HCT116 (cell line): ENCODE measurements at regions not wholly inside any gene's neighbourhood (a gene's known extent, or its start where the extent isn't known, plus 50 kb on each side); places are given as distances from the start of the nearest gene placed in this dataset. TPM values are rescaled to one million over a fixed set of nuclear protein-coding genes. Genes with fewer than 3 reads are reported as not detected.

Source experiments
- ATAC-seq: fragments of 200-7000 bp; cut with Tn5 transposase; 2 replicates; pipeline ENCODE4 v1.9.1; 2020; ENCODE audit warnings: mild to moderate bottlenecking, moderate library complexity
- BruUV-seq: library from RNA; stranded (reverse); fragments of 400-500 nt; replicated peaks from 2 replicates; lab custom pipeline; 2021; lab: Mats Ljungman, UMichigan
- CTCF ChIA-PET: fragments of 300-600 bp; sonication (Branson Sonifier 250); formaldehyde crosslinking; loops from one replicate; lab custom pipeline; 2021; ENCODE audit warnings: antibody characterized with exemption; lab: Charles Lee
- POLR2A ChIA-PET: fragments of 300-600, 350-600 bp; sonication (Branson Sonifier 250); formaldehyde crosslinking; loops from one replicate; lab custom pipeline; 2021; ENCODE audit warnings: antibody characterized with exemption; lab: Charles Lee
- RAD21 ChIA-PET, 2 experiments: fragments of 300-600 bp; sonication (Branson Sonifier 250); formaldehyde crosslinking; loops; one replicate each; lab custom pipeline; 2023; ENCODE audit warnings: low total read pairs in 2 of 2; ENCODE audit not compliant: uncharacterized antibody in 2 of 2, unreplicated experiment in 2 of 2, low non-redundant PET in 1 of 2; lab: Charles Lee
- DNase-seq: peaks from one replicate; pipeline ENCODE4 v3.0.0-alpha.2; 2010; ENCODE audit warnings: low read depth, low spot score
- H2AFZ ChIP-seq: fragments of 200-600 bp; shearing (Covaris generic), sonication (generic); 2 replicates; pipeline ENCODE4 v1.6.1; 2017; ENCODE audit warnings: low read depth, mixed run types, mixed read lengths, antibody characterized with exemption, low read length; ENCODE audit not compliant: poor library complexity, severe bottlenecking
- H3K27ac ChIP-seq: 2 replicates; pipeline ENCODE4 v1.5.1; 2012; ENCODE audit warnings: low read depth, low read length
- H3K27me3 ChIP-seq: fragments of 200-600 bp; sonication (generic); 2 replicates; pipeline ENCODE4 v1.6.1; 2016; ENCODE audit warnings: mixed run types, low read length, mixed read lengths; ENCODE audit not compliant: insufficient read depth
- H3K36me3 ChIP-seq, 2 experiments: fragments of 200-500 bp in 1 of 2; fragments of 200-600 bp in 1 of 2; sonication (Bioruptor generic) in 1 of 2; sonication (generic) in 1 of 2; 2 replicates each; pipeline versions ENCODE4 v1.5.1 to v1.6.1; 2014 to 2016; ENCODE audit warnings: low read length in 2 of 2, inconsistent platforms in 1 of 2, mixed read lengths in 1 of 2, mixed run types in 1 of 2; ENCODE audit not compliant: insufficient read depth in 2 of 2, control insufficient read depth in 1 of 2
- H3K4me1 ChIP-seq, 2 experiments: fragments of 200-600 bp in 1 of 2; sonication (generic) in 1 of 2; 2 replicates each; pipeline versions ENCODE4 v1.5.1 to v1.6.1; 2012 to 2017; ENCODE audit warnings: low read length in 2 of 2, inconsistent platforms in 1 of 2, mild to moderate bottlenecking in 1 of 2, mixed read lengths in 1 of 2, mixed run types in 1 of 2, moderate library complexity in 1 of 2; ENCODE audit not compliant: insufficient read depth in 2 of 2, control insufficient read depth in 1 of 2
- H3K4me2 ChIP-seq: fragments of 200-600 bp; sonication (generic); 2 replicates; pipeline ENCODE4 v1.6.1; 2017; ENCODE audit warnings: mixed run types, low read length, mixed read lengths
- H3K4me3 ChIP-seq, 2 experiments: fragments of 200-600 bp in 1 of 2; sonication (generic) in 1 of 2; replicated peaks in 1 of 2; 2 replicates each; pipeline ENCODE4 v1.5.1; 2011 to 2016; ENCODE audit warnings: low read length in 2 of 2, control low read depth in 1 of 2, low read depth in 1 of 2, mild to moderate bottlenecking in 1 of 2, mixed read lengths in 1 of 2, mixed run types in 1 of 2
- H3K79me2 ChIP-seq: fragments of 200-600 bp; sonication (generic); 2 replicates; pipeline ENCODE4 v1.6.1; 2017; ENCODE audit warnings: mild to moderate bottlenecking, mixed run types, low read length, moderate library complexity, mixed read lengths; ENCODE audit not compliant: insufficient read depth
- H3K9ac ChIP-seq: fragments of 200-600 bp; sonication (generic); 2 replicates; pipeline ENCODE4 v1.6.1; 2016; ENCODE audit warnings: low read length, mixed read lengths
- H3K9me2 ChIP-seq: fragments of 200-600 bp; sonication (generic), shearing (Covaris generic); 2 replicates; pipeline ENCODE4 v1.6.1; 2017; ENCODE audit warnings: mixed run types, mild to moderate bottlenecking, moderate library complexity; ENCODE audit not compliant: insufficient read depth
- H3K9me3 ChIP-seq, 2 experiments: fragments of 200-500 bp in 1 of 2; fragments of 200-600 bp in 1 of 2; sonication (Bioruptor generic) in 1 of 2; sonication (generic) in 1 of 2; 2 replicates each; pipeline ENCODE4 v1.6.1; 2014 to 2017; ENCODE audit warnings: low read length in 2 of 2, mixed read lengths in 2 of 2, inconsistent platforms in 1 of 2, low read depth in 1 of 2, mild to moderate bottlenecking in 1 of 2, mixed run types in 1 of 2, moderate library complexity in 1 of 2; ENCODE audit not compliant: control insufficient read depth in 1 of 2, insufficient read depth in 1 of 2
- H4K20me1 ChIP-seq: fragments of 200-600 bp; sonication (generic), shearing (Covaris generic); 2 replicates; pipeline ENCODE4 v1.6.1; 2017; ENCODE audit warnings: mixed run types, mild to moderate bottlenecking, moderate library complexity; ENCODE audit not compliant: insufficient read depth
- CEBPB ChIP-seq: IDR thresholded peaks from 2 replicates; pipeline ENCODE4 v1.6.1; 2012; ENCODE audit warnings: low read depth
- ZFX ChIP-seq: fragments of 450-650 bp; IDR thresholded peaks from 2 replicates; pipeline ENCODE4 v1.6.1; 2017
- intact Hi-C: fragments of 100-400 bp; cut with micrococcal nuclease; formaldehyde crosslinking; loops from 2 replicates; pipeline ENCODE4 v1.10.0; 2022
- microRNA-seq: library from miRNA; unstranded; fragments of <30 nt; microRNA quantifications from one replicate; pipeline ENCODE4, GENCODE V29; 2016; ENCODE audit warnings: borderline number of aligned reads

DNA sequence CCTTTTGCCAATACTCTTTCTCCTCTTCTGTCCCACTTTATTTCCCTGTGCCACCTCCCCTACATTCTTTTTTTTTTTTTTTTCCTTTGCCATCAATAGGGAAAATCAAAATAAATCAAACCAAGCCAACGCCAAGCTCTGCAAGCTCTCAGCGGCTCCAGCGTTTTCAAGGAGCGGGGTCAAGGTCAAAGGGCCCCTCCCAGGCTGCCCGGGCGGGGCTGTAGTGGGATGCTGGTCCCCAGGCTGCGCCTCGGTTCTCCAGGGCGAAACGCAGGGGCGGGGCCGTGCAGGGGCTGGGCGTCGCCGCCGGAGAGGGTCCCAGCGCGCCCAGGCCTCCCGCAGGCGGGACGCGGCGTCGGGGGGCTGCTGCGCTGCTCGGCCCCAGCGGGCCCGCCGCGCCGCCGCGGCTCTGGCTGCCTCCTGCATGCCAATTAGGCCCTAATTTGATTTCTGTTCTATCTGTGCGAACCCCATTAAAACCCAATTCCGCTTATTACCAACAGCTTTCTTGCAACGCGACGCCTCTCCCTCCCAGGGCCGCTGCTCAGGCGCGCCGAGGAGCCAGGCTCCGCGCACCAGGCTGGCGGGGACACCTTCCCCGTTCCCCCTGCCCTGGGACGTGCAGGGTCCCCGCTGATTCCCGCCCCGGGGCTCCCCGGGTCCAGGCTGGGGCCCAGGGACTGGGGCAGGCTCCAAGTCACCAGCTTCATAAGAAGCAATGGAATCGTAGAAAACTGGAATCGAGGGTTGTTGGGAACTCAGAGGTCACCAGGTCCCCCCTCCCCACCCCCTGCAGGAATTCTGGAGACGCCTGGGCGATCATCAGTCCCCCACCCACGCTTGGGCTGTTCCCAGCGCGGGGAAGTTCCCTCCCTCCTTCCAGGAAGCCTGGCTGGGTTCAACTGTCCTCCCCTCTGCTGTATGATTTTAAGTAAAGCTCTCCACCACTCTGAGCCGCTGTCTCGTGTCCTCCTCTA is 50.7 kb upstream of the MAP1LC3B2 start:
- Histone ChIP-seq H3K4me1 (peaks cover 59 to 70% of the 10 kb centered on the region in 2 experiments), H3K9me3 (no peaks in the 10 kb centered on the region), H3K27me3 (no peaks in the 10 kb centered on the region), H3K79me2 (no peaks in the 10 kb centered on the region), H3K27ac (peak overlapping the region; percentile 94), H3K9me2 (no peaks in the 10 kb centered on the region), H3K9ac (peak overlapping the region; percentile 81), H4K20me1 (no peaks in the 10 kb centered on the region), H3K36me3 (no peaks in the 10 kb centered on the region), H3K4me2 (peak overlapping the region; percentile 75), H2AFZ (no peak overlapping the region), H3K4me3 (peak overlapping the region; percentile 26 to 41)
- RAD21 ChIA-PET, result interaction anchor here (0.8 to 1.1 kb wide), 3 partner anchors 11 to 25 kb away, joined by 3 read pairs; no protein-coding TSS in a partner anchor
- intact Hi-C loops, result no loop called here
- BruUV-seq, result no TSS peak
- ATAC-seq, result peak; percentile 46
- TF ChIP-seq CEBPB (no peak), ZFX (peak; percentile 33; the same call in 1 of the 2 replicates)
- CTCF ChIA-PET, result no interaction called here
- no peak for DNase-seq
- POLR2A ChIA-PET, result interaction anchor here (1.3 to 4.9 kb wide), 5 partner anchors 13 to 44 kb away, joined by 4 to 66 read pairs (median 28); no protein-coding TSS in a partner anchor

Small RNA genes lying in the stretch of these regions (microRNA-seq; reads per million reads assigned to microRNA genes)
- gene MIR4472-2, result not detected
